ENCODE measurements at regions not wholly inside any gene's neighbourhood (a gene's known extent, or its start where the extent isn't known, plus 50 kb on each side); places are given as distances from the start of the nearest gene placed in this dataset.
"Not testable (repeated sequence)": the region's sequence is repeated elsewhere in the genome, so short reads cannot be mapped to it uniquely, and the experiment has no call there.

DNA sequence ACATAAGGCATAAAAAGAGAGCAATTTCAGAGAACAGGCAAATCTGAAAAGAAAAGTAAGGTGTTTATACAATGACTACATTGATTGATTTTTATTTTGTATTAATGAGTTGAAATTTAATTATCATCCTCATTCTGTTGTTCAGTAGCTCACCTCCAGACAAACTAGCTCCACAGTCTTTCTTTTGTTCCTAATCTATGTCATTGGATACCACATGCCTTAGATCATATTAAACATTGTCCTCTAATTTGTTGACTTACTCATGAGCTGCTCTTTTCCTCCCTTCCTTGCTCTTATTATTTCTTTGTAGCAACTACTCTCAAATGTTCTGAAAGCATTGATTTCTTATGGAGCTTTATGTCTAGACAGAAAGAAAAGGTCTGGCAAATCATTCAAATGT is 185.5 kb upstream of the ZSWIM2 start:
- no peak overlapping the region for H3K27ac ChIP-seq
- TF ChIP-seq EP300 (IDR thresholded peaks at IDR 0.05) (no peak), POLR2AphosphoS5 (IDR thresholded peaks at IDR 0.05) (no peak), POLR2A (IDR thresholded peaks at IDR 0.05) (no peak)
- TF ChIP-seq, protein P1, sequence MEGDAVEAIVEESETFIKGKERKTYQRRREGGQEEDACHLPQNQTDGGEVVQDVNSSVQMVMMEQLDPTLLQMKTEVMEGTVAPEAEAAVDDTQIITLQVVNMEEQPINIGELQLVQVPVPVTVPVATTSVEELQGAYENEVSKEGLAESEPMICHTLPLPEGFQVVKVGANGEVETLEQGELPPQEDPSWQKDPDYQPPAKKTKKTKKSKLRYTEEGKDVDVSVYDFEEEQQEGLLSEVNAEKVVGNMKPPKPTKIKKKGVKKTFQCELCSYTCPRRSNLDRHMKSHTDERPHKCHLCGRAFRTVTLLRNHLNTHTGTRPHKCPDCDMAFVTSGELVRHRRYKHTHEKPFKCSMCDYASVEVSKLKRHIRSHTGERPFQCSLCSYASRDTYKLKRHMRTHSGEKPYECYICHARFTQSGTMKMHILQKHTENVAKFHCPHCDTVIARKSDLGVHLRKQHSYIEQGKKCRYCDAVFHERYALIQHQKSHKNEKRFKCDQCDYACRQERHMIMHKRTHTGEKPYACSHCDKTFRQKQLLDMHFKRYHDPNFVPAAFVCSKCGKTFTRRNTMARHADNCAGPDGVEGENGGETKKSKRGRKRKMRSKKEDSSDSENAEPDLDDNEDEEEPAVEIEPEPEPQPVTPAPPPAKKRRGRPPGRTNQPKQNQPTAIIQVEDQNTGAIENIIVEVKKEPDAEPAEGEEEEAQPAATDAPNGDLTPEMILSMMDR (IDR thresholded peaks at IDR 0.05): no peak
- no peaks in the 10 kb centered on the region for H3K36me3 ChIP-seq
- intact Hi-C loops (cut with DNase I): no loop called here
- H3K27me3 ChIP-seq: no peaks in the 10 kb centered on the region
- no peaks in the 10 kb centered on the region for H3K9me3 ChIP-seq
- no peaks in the 10 kb centered on the region for H3K4me1 ChIP-seq
- no peak overlapping the region for H3K4me3 ChIP-seq
- DNase-seq: no peak

DNA sequence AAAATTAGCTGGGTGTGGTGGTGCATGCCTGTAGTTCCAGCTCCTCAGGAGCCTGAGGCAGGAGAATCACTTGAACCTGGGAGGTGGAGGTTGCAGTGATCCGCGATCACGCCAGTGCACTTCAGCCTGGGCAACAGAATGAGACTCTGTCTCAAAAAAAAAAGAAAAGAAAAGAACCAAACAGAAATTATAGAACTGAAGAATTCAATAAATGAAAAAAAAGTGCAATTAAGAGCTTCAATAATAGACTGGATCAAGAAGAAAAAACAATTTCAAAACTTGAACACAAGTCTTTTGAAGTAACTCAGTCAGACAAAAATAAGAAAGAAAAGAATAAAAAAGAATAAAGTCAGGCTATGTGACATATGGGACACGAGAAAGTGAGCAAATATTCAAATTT is 175.8 kb upstream of the ZSWIM2 start:
- Histone ChIP-seq H3K36me3 (no peaks in the 10 kb centered on the region), H3K27me3 (no peaks in the 10 kb centered on the region), H3K27ac (no peak overlapping the region), H3K4me3 (no peak overlapping the region), H3K9me3 (peaks cover 0 to 6% (median 1%) of the 10 kb centered on the region in 4 donors), H3K4me1 (no peaks in the 10 kb centered on the region)
- TF ChIP-seq EP300 (IDR thresholded peaks at IDR 0.05) (no peak), POLR2AphosphoS5 (IDR thresholded peaks at IDR 0.05) (no peak), POLR2A (IDR thresholded peaks at IDR 0.05) (no peak)
- TF ChIP-seq, protein P1 (IDR thresholded peaks at IDR 0.05): no peak
- no peak for DNase-seq
- WGBS, 2 donors: 83 to 92% methylated on average over 4 of the region's 4 CpGs
- intact Hi-C loops (cut with DNase I): no loop called here

- H3K27me3 ChIP-seq; intact Hi-C loops (cut with DNase I); H3K36me3 ChIP-seq; H3K9me3 ChIP-seq; DNase-seq; H3K4me3 ChIP-seq; H3K27ac ChIP-seq; H3K4me1 ChIP-seq: not testable (repeated sequence)
- 89 to 91% methylated on average over 4 of the region's 4 CpGs for WGBS, 2 donors
Observed at GRCh38 chr2:187023996-187024395, 175.0 kb upstream of the ZSWIM2 start.

GRCh38 chr2:187017438-187017837 is 168.5 kb upstream of the ZSWIM2 start:
- WGBS, 2 donors: 72 to 85% methylated on average over 5 of the region's 5 CpGs
- intact Hi-C loops (cut with DNase I): no loop called here

DNA sequence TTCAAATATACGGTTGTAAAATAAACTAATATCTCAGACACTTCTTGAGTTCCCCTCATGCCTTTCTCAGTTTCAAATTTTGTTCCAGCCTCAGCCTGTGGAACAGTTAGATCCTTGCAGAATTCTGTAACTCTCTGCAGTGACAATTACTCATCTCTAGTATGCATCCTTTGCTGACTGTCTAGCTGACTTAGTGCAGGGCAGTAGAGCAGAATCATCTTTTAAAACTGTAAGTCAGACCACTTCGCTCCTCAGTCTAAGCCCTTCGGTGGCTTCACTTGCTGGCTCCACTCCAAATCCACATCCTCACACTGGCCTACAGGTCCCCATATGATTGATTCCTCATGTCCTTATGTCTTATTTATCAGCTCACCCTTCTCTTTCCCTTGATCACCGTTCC is 164.1 kb upstream of the ZSWIM2 start:
- Histone ChIP-seq H3K36me3 (no peaks in the 10 kb centered on the region), H3K27ac (no peak overlapping the region), H3K27me3 (no peaks in the 10 kb centered on the region), H3K4me3 (no peak overlapping the region), H3K9me3 (no peaks in the 10 kb centered on the region), H3K4me1 (no peaks in the 10 kb centered on the region)
- WGBS, 2 donors: 69% methylated on average over 4 of the region's 4 CpGs
- no peak for TF ChIP-seq EP300 (IDR thresholded peaks at IDR 0.05)
- TF ChIP-seq, protein P1 (IDR thresholded peaks at IDR 0.05): no peak
- no peak for TF ChIP-seq POLR2A (IDR thresholded peaks at IDR 0.05)
- no peak for TF ChIP-seq POLR2AphosphoS5 (IDR thresholded peaks at IDR 0.05)
- DNase-seq: no peak
- intact Hi-C loops (cut with DNase I): no loop called here

More at GRCh38 chr2:187017438-187017837, 168.5 kb upstream of the ZSWIM2 start:
- H3K4me1 ChIP-seq: no peaks in the 10 kb centered on the region
- H3K9me3 ChIP-seq: no peaks in the 10 kb centered on the region
- H3K36me3 ChIP-seq: no peaks in the 10 kb centered on the region
- no peak overlapping the region for H3K27ac ChIP-seq
- H3K27me3 ChIP-seq: no peaks in the 10 kb centered on the region
- H3K4me3 ChIP-seq: no peak overlapping the region
- no peak for DNase-seq
- TF ChIP-seq, protein P1 (IDR thresholded peaks at IDR 0.05): no peak
- no peak for TF ChIP-seq POLR2AphosphoS5 (IDR thresholded peaks at IDR 0.05)

Measured in sigmoid colon (tissue), 6 donors.